ENCODE measurements at regions not wholly inside any gene's neighbourhood (a gene's known extent, or its start where the extent isn't known, plus 50 kb on each side); places are given as distances from the start of the nearest gene placed in this dataset.
"Not testable (repeated sequence)": the region's sequence is repeated elsewhere in the genome, so short reads cannot be mapped to it uniquely, and the experiment has no call there.

DNA sequence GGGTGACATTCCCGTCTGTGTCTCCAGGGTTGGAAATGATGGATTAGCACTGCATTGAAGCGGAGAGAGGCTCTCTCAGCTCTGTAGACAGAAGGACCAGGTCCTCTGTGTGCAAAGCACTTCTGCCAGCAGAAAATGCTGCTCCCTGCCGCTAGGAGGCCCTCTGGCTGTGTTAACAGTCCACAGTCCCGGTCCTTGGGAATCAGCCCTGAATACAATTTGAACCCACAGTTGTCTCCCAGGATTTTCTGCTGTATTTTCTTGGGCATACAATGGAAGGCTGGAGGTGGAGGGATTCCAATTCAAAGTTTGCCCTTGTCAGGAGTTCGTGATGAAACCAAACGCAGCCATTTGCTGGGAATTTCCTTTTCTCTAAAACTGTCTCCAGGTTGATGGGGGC lies 205.2 kb downstream of the GLRX3 start:
- CTCF ChIA-PET, result no interaction called here
- POLR2A ChIA-PET, result no interaction called here

DNA sequence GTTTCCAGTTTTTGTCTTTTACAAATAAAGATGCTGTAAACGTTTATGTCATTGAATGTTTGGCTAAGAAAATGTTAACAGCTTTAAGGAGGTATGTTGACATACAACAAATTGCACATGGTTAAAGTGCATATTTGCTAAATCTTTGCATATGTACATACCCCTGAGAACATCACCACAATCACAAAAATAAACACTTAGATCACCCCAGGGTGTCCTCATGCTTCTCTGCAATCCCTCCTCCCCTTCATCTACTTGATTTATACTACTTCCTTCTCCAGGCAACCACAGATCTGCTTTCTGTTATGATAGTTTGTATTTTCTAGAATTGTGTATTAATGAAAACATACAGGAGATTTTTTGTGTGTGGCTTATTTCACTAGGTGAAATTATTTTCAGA lies 209.5 kb downstream of the GLRX3 start:
- POLR2A ChIA-PET, result no interaction called here
- CTCF ChIA-PET, result no interaction called here

DNA sequence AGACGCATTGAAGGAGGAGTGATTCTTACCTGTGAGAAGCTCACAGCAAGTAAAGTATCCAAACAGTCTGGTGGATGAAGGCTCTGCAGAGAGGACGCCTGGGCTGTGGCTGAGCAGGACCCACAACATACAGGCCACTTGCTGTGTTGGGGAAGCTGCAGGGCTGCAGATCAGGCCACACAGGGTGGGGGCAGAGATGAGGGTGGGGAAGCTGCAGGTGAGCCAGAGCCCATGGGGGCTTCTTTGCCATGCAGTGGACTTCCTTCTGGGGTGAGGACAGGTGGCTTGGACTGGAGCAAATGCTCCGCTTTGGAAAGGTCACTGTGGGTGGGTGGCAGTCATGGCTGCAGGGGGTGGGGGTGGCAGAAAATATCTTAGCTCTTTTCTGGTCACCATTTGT lies 214.8 kb downstream of the GLRX3 start:
- POLR2A ChIA-PET, result no interaction called here
- CTCF ChIA-PET, result no interaction called here

DNA sequence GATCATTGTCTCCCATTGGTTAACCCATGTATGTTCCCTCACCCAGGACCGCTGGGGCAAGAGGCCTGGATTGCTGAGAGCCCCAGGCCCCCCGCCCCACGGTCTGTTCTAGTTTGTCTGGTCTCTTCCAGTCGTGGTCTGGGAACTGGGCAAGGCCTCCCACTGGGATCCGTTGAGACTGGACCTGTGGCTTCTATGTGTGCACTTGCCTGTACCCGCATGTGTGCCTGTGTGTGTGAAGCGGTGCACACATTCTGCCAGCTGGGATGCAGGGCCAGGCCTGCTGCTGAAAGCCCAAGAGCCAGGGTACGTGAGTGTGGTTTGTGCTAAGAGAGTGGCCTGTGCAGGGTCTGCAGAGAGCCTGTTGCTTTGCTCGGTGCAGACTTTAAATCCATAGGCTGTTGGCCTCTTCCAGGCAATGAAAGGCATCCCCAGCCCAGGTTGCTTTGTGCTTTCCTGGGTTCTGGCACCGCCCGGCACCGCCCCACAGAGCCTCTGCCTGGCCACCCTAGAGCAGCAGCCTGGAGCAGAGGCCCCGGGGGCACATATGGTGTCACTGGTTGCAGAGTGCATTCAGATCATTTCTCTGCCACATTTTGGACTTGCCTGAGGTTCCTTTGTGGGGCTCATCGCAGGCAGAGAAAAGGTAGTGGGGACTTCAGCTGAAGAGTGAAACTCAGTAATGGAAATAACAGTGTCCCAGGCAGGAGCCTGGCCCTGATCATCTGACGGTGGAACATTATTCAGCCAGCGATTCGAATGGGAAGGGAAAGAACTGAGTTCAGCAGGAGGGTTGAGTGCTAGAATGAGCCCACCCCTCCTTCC lies 215.5 kb downstream of the GLRX3 start:
- ChIA-PET POLR2A (no interaction called here), CTCF (interaction anchor here (0.5 kb wide), 1 partner anchor 1553 kb away, joined by 3 read pairs; no protein-coding TSS in a partner anchor)

DNA sequence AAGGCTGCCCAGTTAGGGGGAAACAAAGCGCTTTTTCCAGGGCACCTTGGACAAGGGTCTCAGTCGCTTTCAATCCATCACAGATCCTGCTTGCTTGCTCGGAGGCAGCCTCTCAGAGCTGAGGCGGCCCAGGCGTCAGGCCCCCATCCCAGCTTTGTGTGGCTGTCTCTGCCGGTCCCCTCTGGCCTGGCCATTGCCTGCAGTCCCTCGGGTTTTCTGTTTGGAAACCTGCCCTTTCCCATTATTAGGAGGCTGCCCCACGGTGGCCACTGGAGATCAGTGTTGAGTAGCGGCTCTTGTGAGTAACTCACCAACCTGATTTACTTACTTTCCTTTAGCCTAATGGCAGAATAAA lies 216.1 kb downstream of the GLRX3 start:
- CTCF ChIA-PET, result interaction anchor here (0.5 kb wide), 1 partner anchor 1552 kb away, joined by 3 read pairs; no protein-coding TSS in a partner anchor
- POLR2A ChIA-PET, result no interaction called here

DNA sequence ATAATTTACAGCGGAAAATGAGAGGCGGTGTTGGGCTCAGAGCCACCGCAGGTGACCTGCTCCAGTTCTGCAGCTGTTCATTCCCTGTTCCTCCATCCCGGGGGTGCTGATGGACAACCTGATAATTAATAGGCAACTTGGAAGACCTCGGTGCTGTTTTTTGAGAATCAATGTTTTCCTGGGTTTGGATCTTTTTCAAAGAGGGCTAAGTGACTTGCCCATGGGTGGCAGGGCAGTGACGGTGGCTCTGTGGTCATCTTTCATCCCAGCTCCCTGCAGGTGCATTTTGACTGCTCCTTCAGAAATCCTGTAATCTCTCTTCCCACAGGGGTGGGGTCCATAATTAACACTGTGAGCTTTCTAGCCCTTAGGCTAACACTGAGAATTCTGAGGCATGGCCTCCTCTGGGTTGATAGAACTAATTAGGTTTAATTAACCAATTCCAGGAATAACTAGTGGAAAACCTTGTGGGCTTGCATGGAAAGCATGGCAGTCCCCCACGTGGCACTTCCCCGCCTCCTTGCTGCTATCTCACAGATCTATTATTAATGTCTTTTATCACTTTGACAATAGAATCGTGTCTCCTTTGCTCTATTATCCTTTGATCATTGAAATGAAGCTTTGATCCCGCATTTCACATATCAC lies 217.9 kb downstream of the GLRX3 start:
- POLR2A ChIA-PET, result no interaction called here

DNA sequence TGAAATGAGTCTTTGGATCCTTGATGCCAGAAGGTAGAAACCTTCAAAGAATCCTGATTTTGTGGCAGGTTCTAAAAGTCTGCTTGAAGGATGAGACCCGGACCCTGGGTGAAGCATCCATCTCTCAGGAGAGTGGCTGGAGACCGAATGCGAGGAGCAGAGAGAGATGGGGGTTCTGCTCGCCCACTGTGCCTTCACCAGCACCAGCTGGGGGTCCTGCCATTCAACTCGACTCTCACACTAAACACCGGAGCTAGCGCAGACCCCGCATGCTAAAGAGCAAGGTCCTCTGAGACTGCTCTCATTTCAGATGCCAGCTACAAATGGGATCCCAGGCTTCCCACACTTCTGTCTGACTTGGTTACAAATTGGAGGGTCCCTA lies 218.4 kb downstream of the GLRX3 start:
- POLR2A ChIA-PET, result no interaction called here
- CTCF ChIA-PET, result no interaction called here

More for the DNA sequence above, 217.9 kb downstream of the GLRX3 start:
- CTCF ChIA-PET, result no interaction called here

DNA sequence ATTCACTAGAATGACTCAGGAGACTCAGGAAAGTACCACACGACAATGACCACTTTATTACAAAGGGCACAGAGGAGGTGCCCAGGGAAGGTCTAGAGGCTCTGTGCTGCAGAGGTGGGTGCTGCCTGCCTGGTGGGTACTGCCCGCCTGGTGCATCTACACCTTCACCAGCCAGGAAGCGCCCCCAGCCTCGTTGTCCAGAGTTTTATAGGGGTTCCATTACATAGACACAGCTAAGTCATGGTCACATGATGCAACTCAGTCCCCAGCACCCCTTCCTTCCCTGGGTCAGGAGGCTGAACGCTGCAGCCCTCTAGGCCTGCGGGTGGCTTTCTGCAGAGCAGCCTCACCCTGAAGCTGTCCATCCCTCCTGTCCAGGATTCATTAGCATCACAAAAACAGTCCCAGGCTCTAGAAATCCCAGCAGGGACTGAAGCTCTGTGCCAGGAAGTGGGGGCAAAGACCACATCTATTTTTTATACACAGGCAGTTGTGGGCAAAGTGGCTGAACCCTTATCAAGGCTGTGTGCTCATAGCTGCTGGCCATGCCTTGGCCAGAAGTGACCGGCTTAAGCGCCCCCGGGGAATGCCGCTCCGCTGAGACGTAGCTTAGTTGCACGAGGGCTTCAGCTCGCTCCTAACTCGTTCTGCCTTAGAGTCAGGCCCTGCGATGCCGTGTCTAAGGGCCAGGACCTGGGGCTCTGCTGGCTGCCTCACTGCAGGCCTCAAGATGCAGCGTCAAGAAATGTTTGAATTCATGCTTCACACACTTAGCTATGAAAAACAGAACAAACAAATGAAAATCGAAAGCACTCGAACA lies 219.0 kb downstream of the GLRX3 start:
- CTCF ChIA-PET, result no interaction called here
- POLR2A ChIA-PET, result no interaction called here

DNA sequence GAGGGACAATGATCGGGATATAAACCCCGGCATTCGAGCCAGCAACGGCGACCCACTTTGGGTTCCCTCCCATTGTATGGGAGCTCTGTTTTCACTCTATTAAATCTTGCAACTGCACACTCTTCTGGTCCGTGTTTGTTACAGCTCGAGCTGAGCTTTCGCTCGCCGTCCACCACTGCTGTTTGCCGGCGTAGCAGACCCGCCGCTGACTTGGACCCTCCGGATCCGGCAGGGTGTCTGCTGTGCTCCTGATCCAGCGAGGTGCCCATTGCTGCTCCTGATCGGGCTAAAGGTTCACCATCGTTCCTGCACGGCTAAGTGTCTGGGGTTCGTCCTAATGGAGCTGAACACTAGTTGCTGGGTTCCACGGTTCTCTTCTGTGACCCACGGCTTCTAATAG lies 220.2 kb downstream of the GLRX3 start:
- POLR2A ChIA-PET, CTCF ChIA-PET: not testable (repeated sequence)

DNA sequence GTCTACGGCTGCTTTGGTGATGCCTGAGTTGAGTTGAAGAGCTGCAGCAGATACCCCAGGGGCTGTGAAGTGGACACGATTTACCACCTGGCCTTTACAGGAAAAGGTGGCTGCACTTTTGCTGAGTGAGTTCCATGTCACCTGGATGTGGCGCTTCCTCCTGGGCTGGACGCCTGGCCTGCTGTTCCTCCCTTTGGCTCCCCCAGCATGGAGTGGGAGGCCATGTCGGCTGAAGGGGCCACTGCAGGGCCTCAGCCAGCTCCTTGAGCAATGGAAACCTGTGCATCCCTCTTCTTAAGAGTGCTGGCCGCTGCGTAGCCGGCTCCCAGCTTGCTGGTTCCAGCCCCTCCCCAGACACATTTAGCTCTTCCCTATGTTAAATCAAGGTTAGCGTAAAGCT lies 221.0 kb downstream of the GLRX3 start:
- POLR2A ChIA-PET, result no interaction called here
- CTCF ChIA-PET, result no interaction called here

DNA sequence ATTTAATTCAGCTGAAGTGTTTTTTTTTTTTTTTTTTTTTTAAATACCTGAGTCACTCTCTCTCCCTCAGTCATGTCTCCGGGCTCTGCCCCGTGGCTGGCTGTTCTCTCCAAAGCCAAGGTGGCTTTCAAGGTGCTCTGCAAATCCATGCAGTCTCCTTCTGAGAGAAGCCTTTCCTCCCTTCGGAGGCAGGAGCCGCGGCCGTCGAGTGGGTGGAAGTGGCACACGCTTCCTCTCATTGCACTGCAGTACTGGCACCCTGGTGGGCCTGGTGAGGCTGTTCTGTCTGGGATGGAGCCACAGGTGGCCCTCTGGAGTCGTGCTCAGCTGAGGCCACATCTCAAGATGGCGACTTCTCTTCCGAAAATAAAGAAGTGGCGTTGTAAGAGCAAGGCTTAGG lies 221.8 kb downstream of the GLRX3 start:
- CTCF ChIA-PET, result no interaction called here
- POLR2A ChIA-PET, result no interaction called here

DNA sequence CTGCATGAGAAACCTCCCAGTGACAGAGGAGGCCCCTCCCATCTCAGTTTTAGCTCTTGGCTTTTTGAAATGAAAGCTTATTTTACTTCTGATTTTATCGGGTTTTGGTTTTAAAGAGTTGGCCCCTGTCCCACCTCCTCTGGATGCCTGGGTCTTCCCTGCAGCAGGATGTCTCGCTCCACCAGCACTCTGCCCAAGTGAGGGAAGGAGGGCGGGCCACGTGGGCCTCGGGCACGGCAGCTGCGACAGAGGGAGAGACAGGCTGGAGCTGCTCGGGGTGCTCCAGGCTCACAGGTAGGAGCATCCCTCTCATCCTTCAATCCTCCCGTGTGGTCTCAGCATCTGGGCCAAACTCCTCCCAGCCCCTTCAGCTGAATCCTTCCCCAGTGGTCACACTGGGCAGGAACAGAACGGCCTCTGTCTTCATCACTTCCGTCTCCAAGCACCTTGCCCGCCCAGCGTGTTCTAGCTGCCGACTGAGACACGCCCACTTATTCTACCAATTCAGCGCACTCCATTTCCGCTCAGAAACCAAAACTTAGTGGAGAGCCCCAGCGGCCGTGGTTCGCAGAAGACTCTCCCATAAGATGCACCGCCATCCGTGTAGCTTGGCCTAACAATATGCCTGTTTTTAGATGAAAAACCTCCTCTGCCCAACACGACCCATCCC lies 222.9 kb downstream of the GLRX3 start:
- CTCF ChIA-PET, result no interaction called here

DNA sequence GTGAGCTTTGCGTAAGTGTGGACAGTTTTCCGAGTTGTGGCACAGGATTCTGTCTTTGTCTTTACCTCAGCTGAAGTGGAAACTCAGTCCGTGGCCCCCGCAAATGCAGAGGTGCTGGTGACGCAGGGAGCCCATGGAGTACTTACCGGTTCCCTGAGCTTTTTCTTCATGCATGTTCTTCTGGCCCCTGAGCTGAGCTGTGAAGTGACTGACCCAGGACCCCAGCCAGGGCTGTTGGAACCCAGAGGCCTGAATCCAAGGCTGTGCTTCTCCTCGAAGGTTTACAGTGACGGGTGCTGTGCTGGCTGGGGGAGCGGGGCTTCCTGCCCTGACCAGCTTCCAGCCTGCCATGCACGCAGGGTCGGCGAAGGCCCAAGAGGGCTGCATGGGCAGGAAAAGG lies 223.5 kb downstream of the GLRX3 start:
- CTCF ChIA-PET, result no interaction called here
- POLR2A ChIA-PET, result no interaction called here

More for the DNA sequence above, 222.9 kb downstream of the GLRX3 start:
- POLR2A ChIA-PET, result no interaction called here

DNA sequence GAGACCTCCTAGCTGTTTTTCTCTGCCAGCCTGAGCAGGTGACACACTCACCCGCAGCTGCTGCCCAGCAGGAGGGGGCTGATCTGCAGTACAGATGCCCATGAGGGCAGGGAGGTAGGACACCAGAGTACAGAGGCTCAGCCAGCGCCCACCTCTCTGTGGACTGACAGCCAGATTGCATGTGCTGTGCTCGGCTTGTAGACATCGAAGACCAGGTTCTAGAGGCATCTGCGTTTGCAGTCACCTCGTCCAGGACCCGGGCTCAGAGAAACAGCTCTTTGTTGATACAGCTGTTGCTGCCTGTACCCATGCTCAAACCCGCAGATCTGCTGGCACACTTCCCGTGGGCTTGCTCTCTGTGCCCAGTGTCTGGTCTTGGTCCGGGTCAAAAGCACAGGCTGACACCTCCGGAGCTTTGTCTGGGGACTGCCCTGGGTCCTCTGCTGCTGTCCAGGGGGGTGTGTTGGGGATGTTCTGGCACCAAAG lies 224.7 kb downstream of the GLRX3 start:
- POLR2A ChIA-PET, result no interaction called here

DNA sequence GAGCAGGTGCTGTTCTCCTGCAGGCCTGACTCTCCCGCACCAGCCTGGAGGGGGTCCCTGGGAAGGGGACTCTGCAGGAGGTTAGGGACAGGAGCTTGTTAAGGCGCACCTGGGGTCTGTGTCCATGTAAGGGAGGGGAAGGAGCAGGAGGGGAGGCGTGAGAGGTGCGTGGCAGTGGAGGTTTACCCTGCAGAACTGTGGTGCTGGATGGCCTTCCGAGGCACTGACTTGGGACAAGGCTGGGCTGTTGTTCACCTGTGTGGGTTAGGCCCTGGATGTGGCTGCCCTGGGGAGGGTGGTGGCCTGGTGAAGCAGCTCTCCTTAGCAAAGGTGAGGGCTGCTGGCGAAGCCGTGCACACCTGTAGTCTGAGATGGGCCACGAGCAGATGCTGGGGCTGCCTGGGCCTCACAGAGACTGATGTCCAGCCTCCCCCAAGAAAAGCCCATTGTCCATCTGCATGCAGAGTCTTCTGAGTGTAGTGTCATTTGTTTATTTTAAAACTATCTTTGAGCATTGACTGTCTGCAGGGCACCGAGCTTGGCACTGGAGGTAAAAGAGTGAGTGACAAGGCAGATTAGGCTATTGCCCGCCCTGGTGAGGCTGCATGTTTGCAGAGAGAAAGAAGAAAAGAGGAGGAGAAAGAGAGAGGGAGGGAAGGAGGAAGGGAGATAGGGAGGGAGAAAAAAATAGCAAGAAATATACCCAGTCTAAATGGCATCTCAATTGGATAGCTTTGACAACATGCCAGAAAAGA lies 225.3 kb downstream of the GLRX3 start:
- POLR2A ChIA-PET, result no interaction called here

More for the DNA sequence above, 224.7 kb downstream of the GLRX3 start:
- CTCF ChIA-PET, result no interaction called here

DNA sequence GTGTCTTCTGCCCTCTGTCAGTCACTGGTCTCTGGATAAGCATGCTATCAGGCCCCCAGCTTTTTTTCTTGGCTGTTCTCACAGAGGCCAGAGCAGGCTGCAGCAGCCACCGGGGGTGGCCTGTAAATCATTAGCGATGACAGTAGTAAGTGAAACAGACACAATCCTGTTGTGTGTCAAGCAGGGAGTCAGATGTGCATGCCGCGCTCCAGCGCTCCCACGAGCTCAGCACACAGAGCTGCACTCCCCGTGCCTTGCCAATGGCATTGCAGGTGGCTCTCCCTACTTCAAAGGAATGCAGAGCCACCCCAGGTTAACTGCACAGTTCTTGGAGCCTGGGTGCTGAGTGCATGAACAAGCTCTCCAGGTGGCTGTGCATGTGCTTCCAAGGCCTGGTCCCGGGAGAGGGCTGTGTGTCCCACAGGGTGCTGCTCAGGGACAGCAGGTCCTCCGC lies 226.1 kb downstream of the GLRX3 start:
- CTCF ChIA-PET, result no interaction called here

More for the DNA sequence above, 225.3 kb downstream of the GLRX3 start:
- CTCF ChIA-PET, result no interaction called here

DNA sequence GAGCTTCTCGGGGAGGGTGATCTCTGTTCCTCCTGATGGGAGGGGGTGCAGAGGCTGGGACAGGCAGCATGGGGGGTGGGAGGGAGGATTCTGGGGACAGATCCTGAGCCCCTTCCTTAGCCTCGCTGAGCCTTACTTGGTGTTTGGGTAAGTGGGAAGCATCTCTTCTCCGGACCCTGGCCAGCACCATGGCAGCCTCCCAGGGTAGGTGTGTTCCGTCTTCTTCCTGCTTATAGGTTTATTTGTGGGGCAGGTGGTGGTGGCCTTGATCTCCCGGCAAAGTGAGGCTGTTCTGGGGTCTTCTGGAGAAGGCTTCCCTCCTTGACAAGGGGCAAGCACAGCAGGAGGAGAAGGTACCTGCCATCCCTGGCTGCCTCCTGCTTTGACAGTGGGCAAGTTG lies 226.9 kb downstream of the GLRX3 start:
- POLR2A ChIA-PET, result no interaction called here
- CTCF ChIA-PET, result no interaction called here

More for the DNA sequence above, 226.1 kb downstream of the GLRX3 start:
- POLR2A ChIA-PET, result no interaction called here

DNA sequence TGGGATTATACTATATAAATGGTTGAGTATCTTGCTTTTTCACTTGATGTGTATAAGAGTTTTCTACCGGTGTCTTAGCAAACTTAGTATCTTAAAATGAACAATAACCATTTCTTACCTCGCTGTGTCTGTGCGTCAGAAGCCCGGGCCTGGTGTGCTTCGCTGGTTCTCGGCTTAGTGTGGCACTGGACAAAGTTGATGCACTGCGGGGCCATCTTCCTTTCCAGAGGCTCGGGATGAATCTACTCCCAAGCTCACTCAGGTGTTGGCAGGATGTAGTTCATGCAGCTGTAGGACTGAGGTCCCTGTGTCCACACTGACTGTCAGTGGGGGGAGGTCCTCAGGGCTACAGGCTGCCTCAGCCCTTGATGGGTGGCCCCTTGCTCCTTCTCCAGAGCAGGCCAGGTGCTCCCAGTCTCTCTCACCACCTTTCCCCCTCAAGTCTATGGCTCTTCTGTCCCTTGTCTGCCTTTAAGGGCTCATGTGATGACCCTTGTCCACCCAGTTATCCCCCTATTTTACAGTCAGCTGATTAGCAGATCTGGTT lies 227.8 kb downstream of the GLRX3 start:
- ChIA-PET POLR2A (no interaction called here), CTCF (no interaction called here)

Measured in activated CD8-positive, alpha-beta memory T cell treated with anti-CD3 and anti-CD28 coated beads for 36 hours (primary cell).